HG02885 (cell line): ENCODE measurements at regions not wholly inside any gene's neighbourhood (a gene's known extent, or its start where the extent isn't known, plus 50 kb on each side); places are given as distances from the start of the nearest gene placed in this dataset.
A peak's percentile ranks its signal among the peaks of the same experiment; 100 is the strongest.

ENCODE experiments used
- ATAC-seq: cut with Tn5 transposase; IDR thresholded peaks from one replicate; pipeline ENCODE4 v1.9.1; 2021; ENCODE audit warnings: mild to moderate bottlenecking; ENCODE audit not compliant: unreplicated experiment, poor library complexity

DNA sequence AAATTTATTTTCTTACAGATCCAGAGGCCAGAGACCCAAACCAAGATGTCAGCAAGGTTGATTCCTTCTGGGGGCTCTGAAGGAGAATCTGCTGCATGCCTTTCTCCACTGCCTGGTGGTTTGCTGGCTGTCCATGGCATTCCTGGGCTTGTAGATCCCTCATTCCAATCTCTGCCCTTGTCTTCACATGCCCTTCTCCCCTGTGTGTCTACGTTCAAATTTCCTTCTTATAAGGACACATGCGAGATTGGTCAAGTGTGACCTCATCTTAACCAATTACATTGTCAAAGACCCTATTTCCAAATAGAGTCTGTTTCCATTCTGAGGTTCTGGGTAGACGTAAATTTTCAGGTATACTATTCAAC is 84.5 kb upstream of the RAI14 start:
- ATAC-seq, result no peak

- no peak for ATAC-seq
Measured at GRCh38 chr5:34574936-34575467, 81.1 kb upstream of the RAI14 start.

DNA sequence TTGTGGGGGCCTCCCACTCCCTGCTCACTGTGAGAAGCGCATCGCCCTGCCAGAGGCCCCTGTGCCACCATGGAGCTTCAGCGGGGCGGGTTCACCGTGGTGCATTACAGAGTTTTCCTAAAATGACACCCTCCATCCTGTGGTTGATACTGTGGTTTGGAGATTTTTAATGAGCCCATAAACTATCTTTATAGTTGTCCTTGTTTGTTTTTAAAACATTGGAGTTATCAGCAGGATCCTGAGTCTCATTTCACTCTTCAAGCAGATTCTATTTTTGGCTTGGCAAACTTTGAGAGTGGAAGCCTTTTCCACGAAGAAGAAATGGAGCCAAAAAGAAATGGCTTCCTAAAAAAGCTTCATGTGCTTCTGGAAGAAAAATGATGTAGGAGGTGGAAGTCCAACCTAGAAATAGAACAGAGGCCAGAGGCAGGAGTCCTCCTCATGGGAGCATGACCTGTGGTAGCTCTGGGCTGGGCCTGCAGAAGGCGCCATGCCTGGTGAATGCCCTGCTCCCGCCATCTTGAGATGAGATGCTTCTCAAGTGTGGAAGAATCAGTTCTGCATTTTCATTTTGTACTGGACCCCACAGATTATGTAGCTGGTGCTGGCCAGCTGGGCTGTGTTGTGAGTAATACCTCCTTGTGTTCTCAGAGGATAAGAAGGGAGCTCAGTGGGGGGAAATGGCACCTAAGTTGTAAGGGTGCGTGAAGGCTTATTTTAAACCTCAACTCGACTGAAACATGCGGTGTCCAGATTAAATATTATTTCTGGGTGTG is 79.0 kb upstream of the RAI14 start:
- no peak for ATAC-seq

- no peak for ATAC-seq
Measured at GRCh38 chr5:34578962-34579361, 77.2 kb upstream of the RAI14 start.

GRCh38 chr5:34580983-34581382 is 75.1 kb upstream of the RAI14 start:
- ATAC-seq, result no peak

DNA sequence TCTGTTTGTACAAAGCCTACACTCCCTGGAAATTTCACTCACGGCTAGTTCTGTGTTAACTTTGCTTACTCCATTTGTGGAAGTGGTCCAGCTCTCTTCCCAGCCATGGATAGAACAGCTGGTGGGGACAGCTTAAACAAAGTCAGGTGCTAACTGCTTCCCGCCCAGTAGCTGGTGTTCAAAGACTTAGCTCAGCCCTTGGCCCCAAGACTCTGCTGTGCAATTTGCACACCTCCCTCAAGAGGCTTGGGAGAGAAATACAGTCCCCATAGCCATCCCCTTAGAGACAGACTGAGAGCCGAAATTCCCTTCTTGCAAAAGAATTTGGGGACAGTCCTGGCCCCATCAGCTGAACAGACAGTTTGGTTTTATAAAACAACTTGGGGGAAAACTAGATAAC is 73.8 kb upstream of the RAI14 start:
- peak; percentile 41 for ATAC-seq

GRCh38 chr5:34583167-34583566 is 73.0 kb upstream of the RAI14 start:
- ATAC-seq, result no peak

DNA sequence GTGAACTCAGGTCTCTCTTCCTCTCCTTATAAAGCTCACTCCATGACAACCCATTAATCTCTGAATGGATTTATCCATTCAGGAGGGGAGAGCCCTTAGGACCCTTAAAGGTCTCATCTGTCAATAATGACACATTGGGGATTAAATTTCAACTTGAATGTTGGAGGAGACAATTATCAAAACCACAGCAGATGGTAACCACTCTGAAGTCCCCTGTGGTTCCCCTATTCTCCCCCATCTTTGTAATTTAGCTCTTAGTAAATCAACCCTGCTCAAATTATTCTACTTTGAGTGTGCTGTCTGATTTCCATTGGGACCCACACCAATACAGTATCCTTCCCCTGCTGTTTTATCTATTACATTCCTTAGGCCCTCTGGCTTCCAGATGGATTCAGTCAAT is 72.0 kb upstream of the RAI14 start:
- no peak for ATAC-seq

DNA sequence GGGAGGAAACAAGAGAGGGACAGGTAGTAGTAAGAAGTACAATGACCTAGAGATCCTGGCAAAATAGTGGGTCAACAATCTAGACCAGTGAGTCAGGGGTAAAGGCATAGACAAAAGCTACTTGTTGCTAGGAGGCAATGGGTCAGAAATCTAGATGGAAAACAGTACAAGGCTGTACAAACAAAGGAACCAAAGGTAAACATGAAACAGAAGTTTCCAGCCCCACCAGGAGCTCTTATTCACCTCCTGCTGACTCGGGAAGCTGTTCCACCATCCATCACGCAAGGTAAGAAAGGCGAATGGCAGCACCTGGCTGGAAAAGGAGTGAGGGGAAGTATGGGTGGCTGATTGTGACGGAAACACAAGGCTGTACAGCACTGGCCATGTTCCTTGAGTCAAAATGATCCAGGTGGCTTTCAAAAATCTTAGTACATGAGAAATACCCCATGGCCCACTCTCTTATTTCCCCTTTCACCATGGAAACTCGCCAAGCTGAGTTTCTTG is 70.5 kb upstream of the RAI14 start:
- no peak for ATAC-seq

- ATAC-seq, result no peak
Measured at GRCh38 chr5:34586117-34586885, 69.8 kb upstream of the RAI14 start.

- ATAC-seq, result peak; percentile 69
Measured at GRCh38 chr5:34587355-34588241, 68.5 kb upstream of the RAI14 start.

- no peak for ATAC-seq
Measured at GRCh38 chr5:34589832-34590231, 66.3 kb upstream of the RAI14 start.

GRCh38 chr5:34591723-34592122 is 64.4 kb upstream of the RAI14 start:
- no peak for ATAC-seq

DNA sequence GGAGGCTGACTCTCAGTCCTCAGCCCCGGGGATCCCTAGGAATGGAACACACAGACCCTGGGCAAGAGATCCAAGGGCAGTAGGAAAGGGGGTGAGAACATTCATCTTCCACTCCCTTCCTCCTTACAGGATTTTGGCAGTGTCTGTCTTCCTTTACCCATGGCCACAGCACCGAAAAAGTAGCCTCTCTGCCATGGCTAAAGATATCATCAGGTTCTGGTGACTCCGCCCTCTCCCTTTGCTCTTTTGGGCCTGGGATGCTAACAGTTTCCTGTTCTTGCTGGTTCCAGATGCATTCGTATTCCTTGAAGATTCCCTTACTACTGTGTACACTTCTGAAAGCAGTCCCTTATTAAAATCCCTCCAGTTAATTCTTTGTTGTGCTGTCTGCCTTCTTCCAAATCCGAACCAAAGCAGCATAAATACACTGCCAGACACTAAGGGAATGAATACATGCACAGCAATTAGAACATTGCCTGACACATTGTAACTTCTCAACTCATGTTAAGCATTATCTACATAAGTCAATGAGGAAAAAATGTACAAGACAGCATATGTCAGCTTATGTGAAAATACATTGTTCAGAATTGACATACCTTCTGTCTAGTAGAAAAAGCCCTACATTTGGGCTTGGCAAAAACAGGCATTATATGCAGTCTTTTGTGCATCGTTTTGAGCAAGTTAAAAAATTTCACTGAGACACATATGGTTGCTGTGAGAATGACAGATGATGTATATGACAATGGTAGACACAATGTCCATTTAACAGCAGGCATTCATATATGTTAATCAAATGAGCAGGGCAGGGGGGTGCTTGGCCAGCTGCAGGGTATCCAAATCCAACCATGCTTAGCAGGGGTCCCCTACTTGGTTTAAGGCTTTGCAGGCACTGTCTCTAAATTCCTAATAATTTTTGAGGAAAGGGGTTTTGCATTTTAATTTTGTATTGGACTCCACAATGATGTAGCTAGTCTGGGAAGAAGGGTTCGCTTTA is 58.8 kb upstream of the RAI14 start:
- no peak for ATAC-seq

- no peak for ATAC-seq
Measured at GRCh38 chr5:34598177-34598794, 57.8 kb upstream of the RAI14 start.

DNA sequence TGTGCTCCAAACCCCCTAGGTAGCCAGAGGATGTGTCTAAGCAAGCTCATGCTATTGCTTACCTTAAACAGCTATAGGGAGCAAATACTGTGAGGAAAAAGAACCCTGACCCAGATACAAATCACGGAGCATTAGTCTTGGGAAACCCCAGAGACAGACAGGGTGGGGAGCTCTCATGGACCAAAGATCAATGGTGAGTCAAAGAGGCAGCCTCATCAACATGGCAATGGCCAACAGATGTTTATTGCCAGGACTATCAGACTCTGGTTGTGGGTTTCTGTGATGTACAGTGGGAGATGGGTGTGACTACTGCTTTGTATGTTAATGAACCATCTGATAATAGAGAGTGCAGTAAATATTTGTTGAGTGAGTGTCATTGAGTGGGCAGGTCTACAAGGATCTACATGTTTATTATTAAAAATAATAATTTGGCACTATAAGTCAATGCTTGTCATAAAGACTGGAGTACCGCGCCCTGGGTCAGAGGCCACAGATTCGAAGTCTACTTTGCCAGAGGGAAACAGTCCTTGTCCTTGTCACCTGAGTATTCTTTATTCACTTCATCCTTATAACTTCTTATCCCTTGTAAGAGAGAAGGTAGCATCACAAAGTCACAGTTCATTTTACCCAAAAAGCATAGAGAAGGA is 56.5 kb upstream of the RAI14 start:
- ATAC-seq, result no peak

- no peak for ATAC-seq
Measured at GRCh38 chr5:34600118-34600493, 56.0 kb upstream of the RAI14 start.

GRCh38 chr5:34603378-34603777 is 52.8 kb upstream of the RAI14 start:
- ATAC-seq, result no peak
